CD14-positive monocyte (primary cell): ENCODE measurements at regions not wholly inside any gene's neighbourhood (a gene's known extent, or its start where the extent isn't known, plus 50 kb on each side); places are given as distances from the start of the nearest gene placed in this dataset.

Experiments used
- DNase-seq, 3 donors: peaks; one replicate each; pipeline ENCODE4 v3.0.0-alpha.2; 2011 to 2022
- H2AFZ ChIP-seq: 2 replicates; pipeline ENCODE4 v1.6.0; 2012; ENCODE audit warnings: mild to moderate bottlenecking, low read depth, low read length, inconsistent platforms; ENCODE audit not compliant: insufficient read depth, poor library complexity, severe bottlenecking
- H3K27ac ChIP-seq, 2 donors: 1 replicate in 1 of 2; 2 replicates in 1 of 2; pipeline ENCODE4 v1.5.1; 2012 to 2013; ENCODE audit warnings: low read length in 2 of 2, control low read depth in 1 of 2, inconsistent platforms in 1 of 2, low read depth in 1 of 2, mild to moderate bottlenecking in 1 of 2
- H3K27me3 ChIP-seq, 2 donors: one replicate each; pipeline versions ENCODE4 v1.6.0 to v1.6.1; 2011 to 2013; ENCODE audit warnings: low read length in 2 of 2; ENCODE audit not compliant: control insufficient read depth in 2 of 2, insufficient read depth in 2 of 2
- H3K36me3 ChIP-seq, 2 donors: replicated peaks in 1 of 2; 1 replicate in 1 of 2; 2 replicates in 1 of 2; pipeline versions ENCODE4 v1.5.1 to v1.6.1; 2012 to 2013; ENCODE audit warnings: low read length in 2 of 2, control low read depth in 1 of 2, inconsistent platforms in 1 of 2, mild to moderate bottlenecking in 1 of 2; ENCODE audit not compliant: insufficient read depth in 2 of 2, control insufficient read depth in 1 of 2
- H3K4me1 ChIP-seq, 2 donors: 1 replicate in 1 of 2; 2 replicates in 1 of 2; pipeline versions ENCODE4 v1.5.1 to v1.6.1; 2012 to 2013; ENCODE audit warnings: low read length in 2 of 2, control low read depth in 1 of 2, inconsistent platforms in 1 of 2, mild to moderate bottlenecking in 1 of 2, moderate library complexity in 1 of 2; ENCODE audit not compliant: insufficient read depth in 2 of 2, control insufficient read depth in 1 of 2
- H3K4me2 ChIP-seq: replicated peaks from 2 replicates; pipeline ENCODE3; 2012; ENCODE audit warnings: low read length, moderate library complexity, mild to moderate bottlenecking; ENCODE audit not compliant: poor library complexity, severe bottlenecking; ENCODE audit errors: extremely low read depth
- H3K4me3 ChIP-seq, 3 experiments: fragments of 200-600 bp in 1 of 3; sonication (generic) in 1 of 3; replicated peaks in 1 of 3; 1 replicate in 2 of 3; 2 replicates in 1 of 3; pipeline ENCODE4 v1.5.1; 2011 to 2013; ENCODE audit warnings: low read length in 3 of 3, mild to moderate bottlenecking in 3 of 3, control low read depth in 2 of 3, low read depth in 2 of 3, inconsistent platforms in 1 of 3, moderate library complexity in 1 of 3
- H3K79me2 ChIP-seq: 2 replicates; pipeline ENCODE4 v1.6.0; 2012; ENCODE audit warnings: mild to moderate bottlenecking, control low read depth, inconsistent platforms, low read length, moderate library complexity; ENCODE audit not compliant: insufficient read depth
- H3K9ac ChIP-seq: 2 replicates; pipeline ENCODE4 v1.6.0; 2017; ENCODE audit warnings: low read length, mild to moderate bottlenecking; ENCODE audit not compliant: insufficient read depth, poor library complexity, severe bottlenecking
- H3K9me3 ChIP-seq, 2 donors: replicated peaks in 1 of 2; 1 replicate in 1 of 2; 2 replicates in 1 of 2; pipeline versions ENCODE4 v1.5.1 to v1.6.1; 2012 to 2013; ENCODE audit warnings: low read length in 2 of 2, control low read depth in 1 of 2; ENCODE audit not compliant: control insufficient read depth in 1 of 2, insufficient read depth in 1 of 2
- H4K20me1 ChIP-seq: 2 replicates; pipeline ENCODE4 v1.6.0; 2012; ENCODE audit warnings: mild to moderate bottlenecking, low read length, control low read depth, moderate library complexity; ENCODE audit not compliant: insufficient read depth
- H3K27ac Mint-ChIP-seq, 7 donors: one replicate each; pipeline ENCODE4 v1.8.0; 2020; ENCODE audit warnings: mild to moderate bottlenecking in 7 of 7, mixed read lengths in 7 of 7, moderate library complexity in 6 of 7, inconsistent platforms in 2 of 7
- H3K27me3 Mint-ChIP-seq, 3 donors: one replicate each; pipeline ENCODE4 v1.8.0; 2021 to 2022; ENCODE audit warnings: low read depth in 3 of 3, mild to moderate bottlenecking in 3 of 3, mixed read lengths in 3 of 3, moderate library complexity in 3 of 3, inconsistent platforms in 1 of 3
- H3K36me3 Mint-ChIP-seq, 2 donors: one replicate each; pipeline ENCODE4 v1.8.0; 2020; ENCODE audit warnings: mixed read lengths in 2 of 2, inconsistent platforms in 1 of 2, mild to moderate bottlenecking in 1 of 2
- H3K4me1 Mint-ChIP-seq: one replicate; pipeline ENCODE4 v1.8.0; 2020; ENCODE audit warnings: mild to moderate bottlenecking, mixed read lengths
- H3K4me3 Mint-ChIP-seq, 2 donors: one replicate each; pipeline ENCODE4 v1.8.0; 2020; ENCODE audit warnings: mild to moderate bottlenecking in 2 of 2, mixed read lengths in 2 of 2, moderate library complexity in 1 of 2
- H3K9me3 Mint-ChIP-seq, 7 donors: one replicate each; pipeline ENCODE4 v1.8.0; 2020 to 2022; ENCODE audit warnings: mixed read lengths in 7 of 7, mild to moderate bottlenecking in 6 of 7, moderate library complexity in 6 of 7, inconsistent platforms in 2 of 7
- WGBS: methylation state at CpG from one replicate; pipeline ENCODE4 v1.1.5; 2013; ENCODE audit warnings: missing lambda C conversion rate; ENCODE audit not compliant: insufficient coverage; 5-methylcytosine and 5-hydroxymethylcytosine counted together
- intact Hi-C, 2 donors: fragments of 100-400 bp; cut with micrococcal nuclease; formaldehyde crosslinking; loops; one replicate each; pipeline versions ENCODE4 v1.15.0 to v1.15.1; 2023
- TF ChIP-seq, protein P1 (sequence below): fragments of 200-600 bp; IDR thresholded peaks from one replicate; pipeline ENCODE4 v1.8.0; 2022; ENCODE audit warnings: antibody characterized with exemption, mild to moderate bottlenecking

DNA sequence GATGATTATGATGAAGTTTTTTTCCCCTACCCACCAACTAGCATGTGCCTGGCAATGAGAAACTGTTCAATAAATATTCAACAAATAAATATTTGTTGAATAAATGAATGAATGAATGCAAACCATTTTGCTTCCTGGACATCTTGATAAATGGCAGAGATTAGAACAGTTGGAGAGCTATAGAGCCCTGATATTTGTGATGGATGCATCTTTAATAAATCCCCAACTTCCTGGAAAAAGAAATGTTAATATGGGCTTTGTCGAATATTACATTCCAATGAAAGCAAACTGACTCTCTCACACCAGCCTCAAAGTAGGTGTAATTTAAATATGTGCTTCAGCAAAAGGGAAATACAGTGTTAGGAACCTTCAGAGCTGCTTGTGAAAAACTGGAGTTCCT lies 419.7 kb downstream of the MID1IP1 start:
- intact Hi-C loops: no loop called here
- H3K4me1 Mint-ChIP-seq: no peaks in the 10 kb centered on the region
- no peak overlapping the region for H3K4me3 ChIP-seq
- H3K9ac ChIP-seq: no peak overlapping the region
- peaks cover 0 to 2% (median 1%) of the 10 kb centered on the region in 7 donors for H3K9me3 Mint-ChIP-seq
- H4K20me1 ChIP-seq: no peaks in the 10 kb centered on the region
- no peaks in the 10 kb centered on the region for H3K27me3 ChIP-seq
- no peak for DNase-seq
- no peak overlapping the region for H3K27ac ChIP-seq
- H3K27ac Mint-ChIP-seq: no peak overlapping the region
- no peak overlapping the region for H3K4me3 Mint-ChIP-seq
- H3K4me2 ChIP-seq: no peak overlapping the region
- WGBS: no CpG with 5 or more reads among the region's 1 CpG
- no peaks in the 10 kb centered on the region for H3K36me3 ChIP-seq
- H3K9me3 ChIP-seq: no peaks in the 10 kb centered on the region
- H2AFZ ChIP-seq: no peak overlapping the region
- H3K27me3 Mint-ChIP-seq: peaks cover 0 to 7% (median 6%) of the 10 kb centered on the region in 3 donors
- H3K4me1 ChIP-seq: no peaks in the 10 kb centered on the region
- TF ChIP-seq, protein P1, sequence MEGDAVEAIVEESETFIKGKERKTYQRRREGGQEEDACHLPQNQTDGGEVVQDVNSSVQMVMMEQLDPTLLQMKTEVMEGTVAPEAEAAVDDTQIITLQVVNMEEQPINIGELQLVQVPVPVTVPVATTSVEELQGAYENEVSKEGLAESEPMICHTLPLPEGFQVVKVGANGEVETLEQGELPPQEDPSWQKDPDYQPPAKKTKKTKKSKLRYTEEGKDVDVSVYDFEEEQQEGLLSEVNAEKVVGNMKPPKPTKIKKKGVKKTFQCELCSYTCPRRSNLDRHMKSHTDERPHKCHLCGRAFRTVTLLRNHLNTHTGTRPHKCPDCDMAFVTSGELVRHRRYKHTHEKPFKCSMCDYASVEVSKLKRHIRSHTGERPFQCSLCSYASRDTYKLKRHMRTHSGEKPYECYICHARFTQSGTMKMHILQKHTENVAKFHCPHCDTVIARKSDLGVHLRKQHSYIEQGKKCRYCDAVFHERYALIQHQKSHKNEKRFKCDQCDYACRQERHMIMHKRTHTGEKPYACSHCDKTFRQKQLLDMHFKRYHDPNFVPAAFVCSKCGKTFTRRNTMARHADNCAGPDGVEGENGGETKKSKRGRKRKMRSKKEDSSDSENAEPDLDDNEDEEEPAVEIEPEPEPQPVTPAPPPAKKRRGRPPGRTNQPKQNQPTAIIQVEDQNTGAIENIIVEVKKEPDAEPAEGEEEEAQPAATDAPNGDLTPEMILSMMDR: no peak
- H3K79me2 ChIP-seq: no peaks in the 10 kb centered on the region
- H3K36me3 Mint-ChIP-seq: no peaks in the 10 kb centered on the region

DNA sequence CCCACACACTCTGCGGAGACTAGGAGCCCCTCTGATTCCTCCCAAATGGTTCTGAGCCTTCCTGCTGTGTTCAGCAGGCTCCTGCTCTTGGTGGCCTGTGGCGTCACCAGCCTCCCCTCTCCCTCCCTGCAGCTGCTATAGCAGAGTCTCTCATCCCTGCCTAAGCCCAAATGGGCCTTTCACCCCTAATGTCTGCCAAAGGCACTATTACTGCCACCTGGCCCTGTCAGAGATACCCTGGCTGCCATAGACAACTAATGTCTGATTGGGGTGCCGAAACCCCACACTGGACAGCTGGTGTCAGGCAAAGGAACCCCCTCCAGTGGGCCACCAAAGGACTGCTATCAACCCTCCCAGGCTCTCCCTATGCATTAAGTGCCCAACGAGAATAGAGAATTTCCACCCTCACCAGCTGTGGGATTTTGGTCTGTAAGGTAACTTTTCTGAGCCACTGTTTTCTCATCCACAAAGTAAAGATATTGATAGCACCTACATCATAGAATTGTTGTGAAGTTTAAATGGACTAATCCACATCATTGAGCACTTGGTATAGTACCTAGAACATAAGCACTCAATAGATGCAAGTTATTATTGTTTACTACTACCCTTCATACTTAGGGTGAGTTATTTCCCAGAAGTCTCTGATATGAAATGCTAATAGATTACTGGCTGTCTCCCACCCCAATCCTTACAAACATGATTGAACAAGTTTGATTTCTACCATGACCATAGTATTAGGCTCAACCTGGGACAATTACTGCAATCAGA lies 421.3 kb downstream of the MID1IP1 start:
- intact Hi-C loops: no loop called here
- Mint-ChIP-seq H3K9me3 (peaks cover 0 to 2% (median 0%) of the 10 kb centered on the region in 7 donors), H3K27ac (no peak overlapping the region), H3K27me3 (peaks cover 0 to 10% (median 4%) of the 10 kb centered on the region in 3 donors), H3K4me3 (no peak overlapping the region), H3K4me1 (no peaks in the 10 kb centered on the region), H3K36me3 (no peaks in the 10 kb centered on the region)
- no peaks in the 10 kb centered on the region for H3K9me3 ChIP-seq
- no peaks in the 10 kb centered on the region for H3K27me3 ChIP-seq
- TF ChIP-seq, protein P1: no peak
- 100% methylated on average over 1 of the region's 4 CpGs for WGBS
- H3K4me3 ChIP-seq: no peak overlapping the region
- H3K4me2 ChIP-seq: no peak overlapping the region
- H3K27ac ChIP-seq: no peak overlapping the region
- no peak overlapping the region for H2AFZ ChIP-seq
- H3K9ac ChIP-seq: no peak overlapping the region
- no peaks in the 10 kb centered on the region for H3K36me3 ChIP-seq
- H3K79me2 ChIP-seq: no peaks in the 10 kb centered on the region
- no peak for DNase-seq
- no peaks in the 10 kb centered on the region for H4K20me1 ChIP-seq
- no peaks in the 10 kb centered on the region for H3K4me1 ChIP-seq
